ENCODE measurements at regions not wholly inside any gene's neighbourhood (a gene's known extent, or its start where the extent isn't known, plus 50 kb on each side); places are given as distances from the start of the nearest gene placed in this dataset.

- TF ChIP-seq CTCF (IDR thresholded peaks at IDR 0.05): no peak
- no peak for TF ChIP-seq POLR2A (IDR thresholded peaks at IDR 0.05)
- Histone ChIP-seq H3K36me3 (no peaks in the 10 kb centered on the region), H3K27ac (no peak overlapping the region), H3K4me1 (peaks cover 0 to 20% (median 5%) of the 10 kb centered on the region in 12 donors), H3K4me3 (no peak overlapping the region), H3K27me3 (no peaks in the 10 kb centered on the region), H3K9me3 (no peaks in the 10 kb centered on the region)
- no peak for ATAC-seq
- intact Hi-C loops (cut with DNase I): no loop called here
- no peak for DNase-seq
These were observed 268.0 kb downstream of the ZSWIM6 start for GRCh38 chr5:61600123-61600444.

- Histone ChIP-seq H3K27ac (no peak overlapping the region), H3K9me3 (no peaks in the 10 kb centered on the region), H3K4me1 (peaks cover 0 to 20% (median 5%) of the 10 kb centered on the region in 12 donors), H3K4me3 (no peak overlapping the region), H3K36me3 (no peaks in the 10 kb centered on the region), H3K27me3 (no peaks in the 10 kb centered on the region)
- WGBS, 4 donors: 95 to 97% (median 97%) methylated on average over 5 of the region's 5 CpGs
- no peak for TF ChIP-seq CTCF (IDR thresholded peaks at IDR 0.05)
- ATAC-seq: no peak
- intact Hi-C loops (cut with DNase I): no loop called here
- DNase-seq: no peak
These were observed 269.0 kb downstream of the ZSWIM6 start for GRCh38 chr5:61600945-61601511.

GRCh38 chr5:61603211-61603908 lies 271.3 kb downstream of the ZSWIM6 start:
- WGBS, 4 donors: 43 to 53% (median 51%) methylated on average over 6 of the region's 6 CpGs
- H3K4me1 ChIP-seq: peaks cover 0 to 20% (median 5%) of the 10 kb centered on the region in 12 donors
- ATAC-seq (peak; percentile 83 to 93 (median 92)), DNase-seq (peak in 3 of 5 donors; percentile 39 to 70 (median 65))
- TF ChIP-seq CTCF (IDR thresholded peaks at IDR 0.05): peak in 5 of 12 donors; percentile 8 to 40 (median 28)
- TF ChIP-seq POLR2A (IDR thresholded peaks at IDR 0.05): no peak
- H3K27me3 ChIP-seq: no peaks in the 10 kb centered on the region
- intact Hi-C loops (cut with DNase I): no loop called here
- no peaks in the 10 kb centered on the region for H3K36me3 ChIP-seq
- no peak overlapping the region for H3K27ac ChIP-seq
- H3K4me3 ChIP-seq: no peak overlapping the region
- H3K9me3 ChIP-seq: no peaks in the 10 kb centered on the region

- H3K9me3 ChIP-seq: no peaks in the 10 kb centered on the region
- DNase-seq (no peak), ATAC-seq (no peak)
- intact Hi-C loops (cut with DNase I): no loop called here
- H3K36me3 ChIP-seq: no peaks in the 10 kb centered on the region
- H3K27me3 ChIP-seq: no peaks in the 10 kb centered on the region
- no peak overlapping the region for H3K4me3 ChIP-seq
- 70 to 87% (median 81%) methylated on average over 8 of the region's 8 CpGs for WGBS, 4 donors
- peak overlapping the region in 1 of 12 donors; percentile 40 for H3K27ac ChIP-seq
- peaks cover 0 to 20% (median 5%) of the 10 kb centered on the region in 12 donors for H3K4me1 ChIP-seq
- TF ChIP-seq POLR2A (IDR thresholded peaks at IDR 0.05): no peak
These were observed 272.3 kb downstream of the ZSWIM6 start for GRCh38 chr5:61604076-61605025.
